ENCODE measurements at regions not wholly inside any gene's neighbourhood (a gene's known extent, or its start where the extent isn't known, plus 50 kb on each side); places are given as distances from the start of the nearest gene placed in this dataset.

- no peak overlapping the region for H3K4me3 ChIP-seq
- H3K36me3 ChIP-seq: no peaks in the 10 kb centered on the region
- H3K27ac ChIP-seq: no peak overlapping the region
- H3K9me3 ChIP-seq: no peaks in the 10 kb centered on the region
- no peaks in the 10 kb centered on the region for H3K4me1 ChIP-seq
- TF ChIP-seq POLR2AphosphoS5 (IDR thresholded peaks at IDR 0.05; ENCODE audit: insufficient read depth in 1 of 2, low read depth in 1 of 2) (no peak), POLR2A (IDR thresholded peaks at IDR 0.05) (no peak), CTCF (IDR thresholded peaks at IDR 0.05) (no peak)
- intact Hi-C loops (cut with DNase I): no loop called here
- DNase-seq (ENCODE audit: extremely low spot score in 2 of 2): no peak
- no peaks in the 10 kb centered on the region for H3K27me3 ChIP-seq
These were observed 479.5 kb downstream of the TMEM114 start for GRCh38 chr16:8110572-8111514.

GRCh38 chr16:8109510-8110369, 480.6 kb downstream of the TMEM114 start:
- DNase-seq (ENCODE audit: extremely low spot score in 2 of 2): no peak
- no peaks in the 10 kb centered on the region for H3K27me3 ChIP-seq
- no peaks in the 10 kb centered on the region for H3K4me1 ChIP-seq
- H3K4me3 ChIP-seq: no peak overlapping the region
- TF ChIP-seq POLR2AphosphoS5 (IDR thresholded peaks at IDR 0.05; ENCODE audit: insufficient read depth in 1 of 2, low read depth in 1 of 2) (no peak), CTCF (IDR thresholded peaks at IDR 0.05) (no peak), POLR2A (IDR thresholded peaks at IDR 0.05) (no peak)
- no peaks in the 10 kb centered on the region for H3K36me3 ChIP-seq
- no peaks in the 10 kb centered on the region for H3K9me3 ChIP-seq
- intact Hi-C loops (cut with DNase I): no loop called here
- no peak overlapping the region for H3K27ac ChIP-seq

- Histone ChIP-seq H3K36me3 (no peaks in the 10 kb centered on the region), H3K27me3 (no peaks in the 10 kb centered on the region), H3K4me1 (no peaks in the 10 kb centered on the region), H3K9me3 (no peaks in the 10 kb centered on the region), H3K27ac (no peak overlapping the region), H3K4me3 (no peak overlapping the region)
- DNase-seq (ENCODE audit: extremely low spot score in 2 of 2): no peak
- intact Hi-C loops (cut with DNase I): no loop called here
- no peak for TF ChIP-seq POLR2AphosphoS5 (IDR thresholded peaks at IDR 0.05; ENCODE audit: insufficient read depth in 1 of 2, low read depth in 1 of 2)
- TF ChIP-seq CTCF (IDR thresholded peaks at IDR 0.05): no peak
- no peak for TF ChIP-seq POLR2A (IDR thresholded peaks at IDR 0.05)
These were observed 481.3 kb downstream of the TMEM114 start for GRCh38 chr16:8108991-8109509.

- H3K4me1 ChIP-seq: no peaks in the 10 kb centered on the region
- intact Hi-C loops (cut with DNase I): no loop called here
- no peak for TF ChIP-seq POLR2A (IDR thresholded peaks at IDR 0.05)
- no peak for TF ChIP-seq CTCF (IDR thresholded peaks at IDR 0.05)
- TF ChIP-seq POLR2AphosphoS5 (IDR thresholded peaks at IDR 0.05; ENCODE audit: insufficient read depth in 1 of 2, low read depth in 1 of 2): no peak
These were observed 483.0 kb downstream of the TMEM114 start for GRCh38 chr16:8107296-8107695.

More at GRCh38 chr16:8107296-8107695, 483.0 kb downstream of the TMEM114 start:
- H3K27me3 ChIP-seq: no peaks in the 10 kb centered on the region
- H3K36me3 ChIP-seq: no peaks in the 10 kb centered on the region
- DNase-seq (ENCODE audit: extremely low spot score in 2 of 2): no peak
- H3K27ac ChIP-seq: no peak overlapping the region
- H3K4me3 ChIP-seq: no peak overlapping the region
- H3K9me3 ChIP-seq: no peaks in the 10 kb centered on the region

All from vagina (tissue), 2 donors.